KG1 (cell line): ENCODE measurements at regions not wholly inside any gene's neighbourhood (a gene's known extent, or its start where the extent isn't known, plus 50 kb on each side); places are given as distances from the start of the nearest gene placed in this dataset.
"Not testable (repeated sequence)": the region's sequence is repeated elsewhere in the genome, so short reads cannot be mapped to it uniquely, and the experiment has no call there.

Experiments used
- DNase-seq: peaks from one replicate; lab custom pipeline; 2025; lab: John Stamatoyannopoulos, UW

GRCh38 chr11:106497321-106497720, 419.9 kb downstream of the AASDHPPT start:
- no peak for DNase-seq

GRCh38 chr11:106497822-106498221, 420.4 kb downstream of the AASDHPPT start:
- DNase-seq = no peak

- DNase-seq = no peak
These were observed 426.4 kb downstream of the AASDHPPT start for GRCh38 chr11:106503901-106504300.

GRCh38 chr11:106507645-106508306, 430.3 kb downstream of the AASDHPPT start:
- no peak for DNase-seq

GRCh38 chr11:106514706-106515105, 437.2 kb downstream of the AASDHPPT start:
- DNase-seq = no peak

GRCh38 chr11:106517426-106517825, 440.0 kb downstream of the AASDHPPT start:
- no peak for DNase-seq

- DNase-seq = no peak
These were observed 442.9 kb downstream of the AASDHPPT start for GRCh38 chr11:106520146-106520912.

GRCh38 chr11:106520920-106521319, 443.5 kb downstream of the AASDHPPT start:
- DNase-seq = no peak

- no peak for DNase-seq
These were observed 445.7 kb downstream of the AASDHPPT start for GRCh38 chr11:106523171-106523570.

GRCh38 chr11:106523921-106524320, 446.5 kb downstream of the AASDHPPT start:
- DNase-seq = no peak

- DNase-seq = no peak
These were observed 447.0 kb downstream of the AASDHPPT start for GRCh38 chr11:106524436-106524835.

GRCh38 chr11:106531648-106532047, 454.2 kb downstream of the AASDHPPT start:
- not testable (repeated sequence) for DNase-seq

GRCh38 chr11:106533046-106533445, 455.6 kb downstream of the AASDHPPT start:
- DNase-seq = no peak

- no peak for DNase-seq
These were observed 462.5 kb downstream of the AASDHPPT start for GRCh38 chr11:106540001-106540400.

GRCh38 chr11:106548406-106548805, 469.9 kb downstream of the GUCY1A2 start:
- no peak for DNase-seq

GRCh38 chr11:106551744-106552673, 466.3 kb downstream of the GUCY1A2 start:
- no peak for DNase-seq

- no peak for DNase-seq
These were observed 465.5 kb downstream of the GUCY1A2 start for GRCh38 chr11:106552694-106553203.

- no peak for DNase-seq
These were observed 465.0 kb downstream of the GUCY1A2 start for GRCh38 chr11:106553304-106553703.

GRCh38 chr11:106555566-106556250, 462.6 kb downstream of the GUCY1A2 start:
- not testable (repeated sequence) for DNase-seq

- no peak for DNase-seq
These were observed 452.9 kb downstream of the GUCY1A2 start for GRCh38 chr11:106565326-106565725.

GRCh38 chr11:106568632-106569031, 449.6 kb downstream of the GUCY1A2 start:
- no peak for DNase-seq

- not testable (repeated sequence) for DNase-seq
These were observed 440.9 kb downstream of the GUCY1A2 start for GRCh38 chr11:106577384-106577783.
